HG03432 (cell line): ENCODE measurements at regions not wholly inside any gene's neighbourhood (a gene's known extent, or its start where the extent isn't known, plus 50 kb on each side); places are given as distances from the start of the nearest gene placed in this dataset.
A peak's percentile ranks its signal among the peaks of the same experiment; 100 is the strongest.
"Not testable (repeated sequence)": the region's sequence is repeated elsewhere in the genome, so short reads cannot be mapped to it uniquely, and the experiment has no call there.

Experiments
- ATAC-seq: cut with Tn5 transposase; IDR thresholded peaks from one replicate; pipeline ENCODE4 v1.9.1; 2021; ENCODE audit warnings: mild to moderate bottlenecking, moderate library complexity; ENCODE audit not compliant: unreplicated experiment

GRCh38 chr1:82373710-82374109 lies 573.0 kb downstream of the ADGRL2 start:
- no peak for ATAC-seq

GRCh38 chr1:82371844-82372498 lies 571.2 kb downstream of the ADGRL2 start:
- no peak for ATAC-seq

GRCh38 chr1:82367456-82367855 lies 566.7 kb downstream of the ADGRL2 start:
- ATAC-seq: no peak

GRCh38 chr1:82366689-82367088 lies 566.0 kb downstream of the ADGRL2 start:
- no peak for ATAC-seq

- ATAC-seq: not testable (repeated sequence)
Measured at GRCh38 chr1:82359541-82359940, 558.8 kb downstream of the ADGRL2 start.

GRCh38 chr1:82358706-82359105 lies 558.0 kb downstream of the ADGRL2 start:
- not testable (repeated sequence) for ATAC-seq

- ATAC-seq: not testable (repeated sequence)
Measured at GRCh38 chr1:82354546-82354945, 553.8 kb downstream of the ADGRL2 start.

- no peak for ATAC-seq
Measured at GRCh38 chr1:82348487-82348886, 547.8 kb downstream of the ADGRL2 start.

GRCh38 chr1:82346141-82346540 lies 545.4 kb downstream of the ADGRL2 start:
- ATAC-seq: no peak

GRCh38 chr1:82343381-82343780 lies 542.6 kb downstream of the ADGRL2 start:
- no peak for ATAC-seq

GRCh38 chr1:82337635-82338034 lies 536.9 kb downstream of the ADGRL2 start:
- ATAC-seq: peak; percentile 90

- no peak for ATAC-seq
Measured at GRCh38 chr1:82330330-82330729, 529.6 kb downstream of the ADGRL2 start.

GRCh38 chr1:82329226-82329625 lies 528.5 kb downstream of the ADGRL2 start:
- no peak for ATAC-seq

GRCh38 chr1:82323144-82323841 lies 522.6 kb downstream of the ADGRL2 start:
- ATAC-seq: no peak

GRCh38 chr1:82321794-82322193 lies 521.1 kb downstream of the ADGRL2 start:
- no peak for ATAC-seq

- ATAC-seq: no peak
Measured at GRCh38 chr1:82319546-82319945, 518.8 kb downstream of the ADGRL2 start.

- ATAC-seq: no peak
Measured at GRCh38 chr1:82318921-82319320, 518.2 kb downstream of the ADGRL2 start.

GRCh38 chr1:82318265-82318664 lies 517.5 kb downstream of the ADGRL2 start:
- no peak for ATAC-seq

- no peak for ATAC-seq
Measured at GRCh38 chr1:82317671-82318070, 516.9 kb downstream of the ADGRL2 start.

GRCh38 chr1:82299656-82300055 lies 498.9 kb downstream of the ADGRL2 start:
- ATAC-seq: no peak

GRCh38 chr1:82299056-82299455 lies 498.3 kb downstream of the ADGRL2 start:
- ATAC-seq: no peak

GRCh38 chr1:82297139-82297896 lies 496.6 kb downstream of the ADGRL2 start:
- no peak for ATAC-seq
